ENCODE measurements at regions not wholly inside any gene's neighbourhood (a gene's known extent, or its start where the extent isn't known, plus 50 kb on each side); places are given as distances from the start of the nearest gene placed in this dataset.
"Not testable (repeated sequence)": the region's sequence is repeated elsewhere in the genome, so short reads cannot be mapped to it uniquely, and the experiment has no call there.

DNA sequence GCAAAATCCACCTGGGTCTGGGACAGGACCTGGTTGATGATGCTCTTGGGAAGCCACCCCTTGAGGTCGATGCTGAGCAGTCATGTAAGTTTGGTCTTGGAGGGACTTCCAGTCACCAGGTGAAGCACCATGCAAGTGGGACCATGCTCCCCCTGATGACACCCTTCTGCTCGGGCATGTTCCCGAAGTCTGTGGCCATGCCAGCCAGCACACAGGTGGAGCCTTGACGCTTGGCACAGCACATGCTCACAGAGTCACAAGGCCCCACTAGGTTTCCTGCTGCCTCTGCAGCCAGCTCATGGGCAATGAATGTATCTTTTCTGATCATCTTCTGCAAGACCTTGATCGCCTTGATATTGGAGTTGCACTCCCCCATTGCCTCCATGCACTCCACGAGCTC lies 1920.2 kb downstream of the PCDH9 start:
- Histone ChIP-seq H3K27me3 (ENCODE audit: control insufficient read depth in 1 of 2, insufficient read depth in 2 of 2, low read length in 2 of 2) (no peaks in the 10 kb centered on the region; a peak in 1 of 5 replicates), H3K4me3 (replicated peaks in 1 of 3; ENCODE audit: insufficient read depth in 1 of 3, low read depth in 2 of 3, low read length in 3 of 3) (no peak overlapping the region), H3K27ac (ENCODE audit: extremely low read length, insufficient read depth, low read length) (no peak overlapping the region), H3K4me1 (ENCODE audit: insufficient read depth, low read length) (no peaks in the 10 kb centered on the region), H2AFZ (ENCODE audit: low read length) (no peak overlapping the region), H3K4me2 (ENCODE audit: low read depth, low read length) (no peak overlapping the region), H3K9me3 (ENCODE audit: low read length) (peaks cover 14% of the 10 kb centered on the region), H3K36me3 (replicated peaks in 1 of 2; ENCODE audit: control insufficient read depth in 1 of 2, insufficient read depth in 2 of 2, low read length in 2 of 2) (no peaks in the 10 kb centered on the region), H4K20me1 (ENCODE audit: insufficient read depth, low read length) (no peaks in the 10 kb centered on the region), H3K79me2 (ENCODE audit: insufficient read depth, low read length) (no peaks in the 10 kb centered on the region), H3K9ac (ENCODE audit: insufficient read depth, low read depth, low read length) (no peak overlapping the region)
- ATAC-seq (no peak), FAIRE-seq (no peak), DNase-seq (ENCODE audit: low spot score) (no peak)
- intact Hi-C loops (cut with micrococcal nuclease; ENCODE audit: unreplicated experiment) (no loop called here), in situ Hi-C loops (cut with HindIII; ENCODE audit: extremely low pct_ligation_motif_present, low pct_unique_long_range_greater_than_20kb) (no loop called here)
- ChIA-PET POLR2A (no interaction called here), CTCF (ENCODE audit: low intra/inter-chr PET ratio, low total read pairs) (no interaction called here)
- WGBS (ENCODE audit: low lambda C conversion rate) = 0% methylated on average over 2 of the region's 6 CpGs
- BruUV-seq (replicated peaks) = no TSS peak
- TF ChIP-seq ZNF704 (CRISPR knock-in tag; IDR thresholded peaks at IDR 0.05; ENCODE audit: borderline replicate concordance) = no peak
- TF ChIP-seq, protein P1, sequence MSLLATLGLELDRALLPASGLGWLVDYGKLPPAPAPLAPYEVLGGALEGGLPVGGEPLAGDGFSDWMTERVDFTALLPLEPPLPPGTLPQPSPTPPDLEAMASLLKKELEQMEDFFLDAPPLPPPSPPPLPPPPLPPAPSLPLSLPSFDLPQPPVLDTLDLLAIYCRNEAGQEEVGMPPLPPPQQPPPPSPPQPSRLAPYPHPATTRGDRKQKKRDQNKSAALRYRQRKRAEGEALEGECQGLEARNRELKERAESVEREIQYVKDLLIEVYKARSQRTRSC (CRISPR knock-in tag; IDR thresholded peaks at IDR 0.05; ENCODE audit: low read depth) = no peak
- TF ChIP-seq ZNF83 (CRISPR knock-in tag; IDR thresholded peaks at IDR 0.05; ENCODE audit: borderline replicate concordance) = no peak
- TF ChIP-seq SRSF4 (IDR thresholded peaks at IDR 0.05; ENCODE audit: low read depth, low read length, poor library complexity, severe bottlenecking) = no peak
- no peak for TF ChIP-seq ZMYM4 (CRISPR knock-in tag; IDR thresholded peaks at IDR 0.05)
- no peak for TF ChIP-seq DR1 (CRISPR knock-in tag; IDR thresholded peaks at IDR 0.05)
- TF ChIP-seq MIXL1 (CRISPR knock-in tag; IDR thresholded peaks at IDR 0.05) = no peak
- TF ChIP-seq ZNF709 (CRISPR knock-in tag; IDR thresholded peaks at IDR 0.05) = no peak
- no peak for TF ChIP-seq ESRRA (CRISPR knock-in tag; IDR thresholded peaks at IDR 0.05; ENCODE audit: low read depth)
- no peak for TF ChIP-seq ZFAT (CRISPR knock-in tag; conservative IDR thresholded peaks at IDR 0.05)
- no peak for TF ChIP-seq REL (CRISPR knock-in tag; conservative IDR thresholded peaks at IDR 0.05)
- TF ChIP-seq, protein P2, sequence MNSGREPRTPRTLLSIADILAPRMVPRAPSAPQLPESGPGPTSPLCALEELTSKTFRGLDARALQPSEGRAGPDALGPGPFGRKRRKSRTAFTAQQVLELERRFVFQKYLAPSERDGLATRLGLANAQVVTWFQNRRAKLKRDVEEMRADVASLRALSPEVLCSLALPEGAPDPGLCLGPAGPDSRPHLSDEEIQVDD (CRISPR knock-in tag; IDR thresholded peaks at IDR 0.05; ENCODE audit: borderline replicate concordance) = no peak
- no peak for TF ChIP-seq ZBTB21 (CRISPR knock-in tag; IDR thresholded peaks at IDR 0.05)
- no peak for TF ChIP-seq ZNF234 (CRISPR knock-in tag; conservative IDR thresholded peaks at IDR 0.05)
- TF ChIP-seq DDIT3 (CRISPR knock-in tag; IDR thresholded peaks at IDR 0.05) = no peak
- TF ChIP-seq TBP (CRISPR knock-in tag; IDR thresholded peaks at IDR 0.05) = no peak

GRCh38 chr13:65308729-65309128 lies 1921.4 kb downstream of the PCDH9 start:
- H2AFZ ChIP-seq (ENCODE audit: low read length); FAIRE-seq; H3K79me2 ChIP-seq (ENCODE audit: insufficient read depth, low read length); H3K27ac ChIP-seq (ENCODE audit: extremely low read length, insufficient read depth, low read length); ATAC-seq; intact Hi-C loops (cut with micrococcal nuclease; ENCODE audit: unreplicated experiment); in situ Hi-C loops (cut with HindIII; ENCODE audit: extremely low pct_ligation_motif_present, low pct_unique_long_range_greater_than_20kb); H4K20me1 ChIP-seq (ENCODE audit: insufficient read depth, low read length); H3K36me3 ChIP-seq (replicated peaks in 1 of 2; ENCODE audit: control insufficient read depth in 1 of 2, insufficient read depth in 2 of 2, low read length in 2 of 2); DNase-seq (ENCODE audit: low spot score); H3K4me2 ChIP-seq (ENCODE audit: low read depth, low read length); H3K27me3 ChIP-seq (ENCODE audit: control insufficient read depth in 1 of 2, insufficient read depth in 2 of 2, low read length in 2 of 2); H3K4me3 ChIP-seq (replicated peaks in 1 of 3; ENCODE audit: insufficient read depth in 1 of 3, low read depth in 2 of 3, low read length in 3 of 3); BruUV-seq (replicated peaks); H3K4me1 ChIP-seq (ENCODE audit: insufficient read depth, low read length); POLR2A ChIA-PET; H3K9ac ChIP-seq (ENCODE audit: insufficient read depth, low read depth, low read length); H3K9me3 ChIP-seq (ENCODE audit: low read length); CTCF ChIA-PET (ENCODE audit: low intra/inter-chr PET ratio, low total read pairs): not testable (repeated sequence)
- WGBS (ENCODE audit: low lambda C conversion rate) = 0% methylated on average over 1 of the region's 1 CpG
